ENCODE measurements at regions not wholly inside any gene's neighbourhood (a gene's known extent, or its start where the extent isn't known, plus 50 kb on each side); places are given as distances from the start of the nearest gene placed in this dataset.

GRCh38 chr16:13529193-13529982, 390.6 kb upstream of the ERCC4 start:
- ATAC-seq (no peak), DNase-seq (no peak)
- Histone ChIP-seq H3K4me3 (no peak overlapping the region), H3K9me3 (no peaks in the 10 kb centered on the region), H3K4me1 (no peaks in the 10 kb centered on the region), H3K36me3 (no peaks in the 10 kb centered on the region), H3K27ac (no peak overlapping the region), H3K27me3 (no peaks in the 10 kb centered on the region)
- no peak for TF ChIP-seq CTCF (IDR thresholded peaks at IDR 0.05)
- intact Hi-C loops (cut with DNase I) = no loop called here

GRCh38 chr16:13540771-13541170, 379.2 kb upstream of the ERCC4 start:
- Histone ChIP-seq H3K4me3 (no peak overlapping the region), H3K27me3 (no peaks in the 10 kb centered on the region), H3K4me1 (no peaks in the 10 kb centered on the region), H3K36me3 (no peaks in the 10 kb centered on the region), H3K9me3 (no peaks in the 10 kb centered on the region), H3K27ac (no peak overlapping the region)
- TF ChIP-seq CTCF (IDR thresholded peaks at IDR 0.05) = no peak
- intact Hi-C loops (cut with DNase I) = no loop called here
- no peak for ATAC-seq
- DNase-seq = no peak

GRCh38 chr16:13542284-13542683, 377.7 kb upstream of the ERCC4 start:
- ATAC-seq (no peak), DNase-seq (no peak)
- no peak overlapping the region for H3K4me3 ChIP-seq
- no peaks in the 10 kb centered on the region for H3K9me3 ChIP-seq
- TF ChIP-seq CTCF (IDR thresholded peaks at IDR 0.05) = no peak
- H3K4me1 ChIP-seq = no peaks in the 10 kb centered on the region
- H3K36me3 ChIP-seq = no peaks in the 10 kb centered on the region
- H3K27ac ChIP-seq = no peak overlapping the region
- no peaks in the 10 kb centered on the region for H3K27me3 ChIP-seq
- intact Hi-C loops (cut with DNase I) = no loop called here

- Histone ChIP-seq H3K9me3 (no peaks in the 10 kb centered on the region), H3K36me3 (no peaks in the 10 kb centered on the region), H3K4me3 (no peak overlapping the region), H3K27me3 (no peaks in the 10 kb centered on the region), H3K4me1 (no peaks in the 10 kb centered on the region), H3K27ac (no peak overlapping the region)
- DNase-seq (no peak), ATAC-seq (no peak)
- intact Hi-C loops (cut with DNase I) = no loop called here
- no peak for TF ChIP-seq CTCF (IDR thresholded peaks at IDR 0.05)
Measured at GRCh38 chr16:13543850-13544249, 376.1 kb upstream of the ERCC4 start.

GRCh38 chr16:13545271-13545670, 374.7 kb upstream of the ERCC4 start:
- Histone ChIP-seq H3K27me3 (no peaks in the 10 kb centered on the region), H3K9me3 (no peaks in the 10 kb centered on the region), H3K27ac (no peak overlapping the region), H3K36me3 (no peaks in the 10 kb centered on the region), H3K4me3 (no peak overlapping the region), H3K4me1 (no peaks in the 10 kb centered on the region)
- ATAC-seq = no peak
- intact Hi-C loops (cut with DNase I) = no loop called here
- TF ChIP-seq CTCF (IDR thresholded peaks at IDR 0.05) = no peak
- no peak for DNase-seq

- no peak for TF ChIP-seq CTCF (IDR thresholded peaks at IDR 0.05)
Measured at GRCh38 chr16:13550254-13550653, 369.7 kb upstream of the ERCC4 start.

More at GRCh38 chr16:13550254-13550653, 369.7 kb upstream of the ERCC4 start:
- Histone ChIP-seq H3K36me3 (no peaks in the 10 kb centered on the region), H3K27me3 (no peaks in the 10 kb centered on the region), H3K27ac (no peak overlapping the region), H3K9me3 (no peaks in the 10 kb centered on the region), H3K4me3 (no peak overlapping the region), H3K4me1 (no peaks in the 10 kb centered on the region)
- no peak for ATAC-seq
- no peak for DNase-seq
- intact Hi-C loops (cut with DNase I) = no loop called here

Data from upper lobe of right lung (tissue), 1 donor.